Hepatocyte (in vitro differentiated cells): ENCODE measurements at regions not wholly inside any gene's neighbourhood (a gene's known extent, or its start where the extent isn't known, plus 50 kb on each side); places are given as distances from the start of the nearest gene placed in this dataset.

ENCODE experiments used
- DNase-seq: peaks from one replicate; pipeline ENCODE4 v3.0.0-alpha.2; 2016; ENCODE audit warnings: low spot score
- H2AFZ ChIP-seq: fragments of 200-600 bp; sonication (generic); 2 replicates; pipeline ENCODE4 v1.6.0; 2016; ENCODE audit warnings: antibody characterized with exemption, mild to moderate bottlenecking
- H3K27ac ChIP-seq: fragments of 200-600 bp; sonication (generic); 2 replicates; pipeline ENCODE4 v1.5.1; 2016; ENCODE audit warnings: mild to moderate bottlenecking
- H3K27me3 ChIP-seq: fragments of 200-600 bp; sonication (generic); 2 replicates; pipeline ENCODE4 v1.6.1; 2016
- H3K36me3 ChIP-seq: fragments of 200-600 bp; sonication (generic); replicated peaks from 2 replicates; pipeline ENCODE4 v1.5.1; 2016; ENCODE audit warnings: low read depth; ENCODE audit not compliant: insufficient read depth
- H3K4me1 ChIP-seq: fragments of 200-600 bp; sonication (generic); 2 replicates; pipeline ENCODE4 v1.5.1; 2016; ENCODE audit warnings: mild to moderate bottlenecking, moderate library complexity; ENCODE audit not compliant: insufficient read depth
- H3K4me2 ChIP-seq: fragments of 200-600 bp; sonication (generic); 2 replicates; pipeline ENCODE4 v1.6.0; 2016
- H3K4me3 ChIP-seq: fragments of 200-600 bp; sonication (generic); 2 replicates; pipeline ENCODE4 v1.5.1; 2016; ENCODE audit warnings: mild to moderate bottlenecking
- H3K79me2 ChIP-seq: fragments of 200-600 bp; sonication (generic); 2 replicates; pipeline ENCODE4 v1.6.0; 2017; ENCODE audit warnings: mild to moderate bottlenecking
- H3K9me2 ChIP-seq: fragments of 200-600 bp; sonication (generic); replicated peaks from 2 replicates; pipeline ENCODE4 v1.6.0; 2017; ENCODE audit warnings: mild to moderate bottlenecking; ENCODE audit not compliant: insufficient read depth
- H3K9me3 ChIP-seq: fragments of 200-600 bp; sonication (generic); 2 replicates; pipeline ENCODE4 v1.5.1; 2016; ENCODE audit warnings: low read depth, mild to moderate bottlenecking
- H4K20me1 ChIP-seq: fragments of 200-600 bp; sonication (generic); 2 replicates; pipeline ENCODE4 v1.6.0; 2016; ENCODE audit warnings: mild to moderate bottlenecking; ENCODE audit not compliant: insufficient read depth, poor library complexity, severe bottlenecking
- CTCF ChIP-seq: fragments of 200-600 bp; sonication (generic); IDR thresholded peaks from 2 replicates; pipeline ENCODE4 v1.5.1; 2016; ENCODE audit warnings: antibody characterized with exemption, mild to moderate bottlenecking; ENCODE audit not compliant: poor library complexity
- EZH2 ChIP-seq: fragments of 200-600 bp; sonication (generic); IDR thresholded peaks from 2 replicates; pipeline ENCODE4 v1.6.1; 2016; ENCODE audit warnings: antibody characterized with exemption, mild to moderate bottlenecking, borderline replicate concordance
- EZH2phosphoT487 ChIP-seq: fragments of 200-600 bp; sonication (generic); IDR thresholded peaks from one replicate; pipeline ENCODE4 v1.6.1; 2018; ENCODE audit warnings: antibody characterized with exemption, mild to moderate bottlenecking, low read depth, moderate library complexity; ENCODE audit not compliant: unreplicated experiment, severe bottlenecking
- WGBS: methylation state at CpG from one replicate; pipeline ENCODE4 v1.1.6; 2016; ENCODE audit warnings: low lambda C conversion rate; ENCODE audit errors: missing lambda C conversion rate; 5-methylcytosine and 5-hydroxymethylcytosine counted together

DNA sequence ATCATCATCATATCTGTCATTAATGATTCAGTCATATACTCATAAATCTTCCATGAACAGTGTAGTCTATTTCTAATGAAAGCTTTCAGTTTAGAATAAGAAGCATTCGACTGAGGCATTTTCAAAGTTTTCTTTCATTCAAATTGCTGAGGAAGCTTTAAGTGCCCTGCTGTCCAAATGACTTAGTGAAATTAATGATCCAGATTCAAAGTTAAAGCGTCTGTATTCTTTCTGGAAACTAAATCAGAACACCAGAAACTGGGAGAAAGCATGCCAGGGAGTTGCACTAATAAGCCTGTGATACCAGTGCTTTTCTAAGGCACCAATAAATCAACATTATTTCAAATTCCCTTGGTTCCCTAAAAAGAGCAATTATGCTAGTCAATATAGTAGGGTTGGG, 367.8 kb upstream of the ANO5 start:
- Histone ChIP-seq H3K36me3 (no peaks in the 10 kb centered on the region), H3K27ac (no peak overlapping the region), H3K9me3 (no peaks in the 10 kb centered on the region), H3K79me2 (no peaks in the 10 kb centered on the region), H3K4me3 (no peak overlapping the region), H3K4me1 (no peaks in the 10 kb centered on the region), H3K4me2 (no peak overlapping the region), H2AFZ (no peak overlapping the region), H3K9me2 (no peaks in the 10 kb centered on the region), H4K20me1 (no peaks in the 10 kb centered on the region), H3K27me3 (no peaks in the 10 kb centered on the region)
- WGBS = 89% methylated on average over 2 of the region's 2 CpGs
- no peak for DNase-seq
- TF ChIP-seq EZH2phosphoT487 = no peak
- no peak for TF ChIP-seq EZH2
- no peak for TF ChIP-seq CTCF

DNA sequence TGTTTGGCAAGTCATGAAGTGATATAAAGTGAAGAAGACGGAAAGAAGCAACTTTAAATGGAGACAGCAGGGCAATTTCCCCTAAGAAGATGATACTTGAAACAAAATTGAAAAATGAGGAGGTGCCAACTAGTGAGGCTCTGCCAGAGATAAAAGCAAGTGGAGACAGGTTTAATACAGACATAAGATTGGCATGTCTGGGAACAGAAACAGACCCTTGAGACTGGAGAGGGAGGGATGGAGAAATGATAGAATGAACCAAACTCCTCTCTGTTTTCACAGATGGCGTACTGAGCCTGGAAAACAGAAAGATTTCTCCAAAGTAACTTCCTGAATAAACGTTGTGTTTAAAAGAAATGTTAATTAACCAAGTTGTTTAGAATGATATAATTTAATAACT, 354.5 kb upstream of the ANO5 start:
- Histone ChIP-seq H3K4me2 (no peak overlapping the region), H3K9me2 (no peaks in the 10 kb centered on the region), H3K9me3 (no peaks in the 10 kb centered on the region), H3K4me1 (peaks cover 15% of the 10 kb centered on the region), H3K4me3 (no peak overlapping the region), H3K27ac (no peak overlapping the region), H4K20me1 (no peaks in the 10 kb centered on the region), H3K79me2 (no peaks in the 10 kb centered on the region), H3K27me3 (no peaks in the 10 kb centered on the region), H3K36me3 (no peaks in the 10 kb centered on the region), H2AFZ (no peak overlapping the region)
- no peak for TF ChIP-seq CTCF
- no peak for TF ChIP-seq EZH2phosphoT487
- no peak for TF ChIP-seq EZH2
- WGBS = 64% methylated on average over 3 of the region's 3 CpGs
- no peak for DNase-seq

GRCh38 chr11:21839796-21840195, 353.1 kb upstream of the ANO5 start:
- no peaks in the 10 kb centered on the region for H3K9me3 ChIP-seq
- H4K20me1 ChIP-seq = no peaks in the 10 kb centered on the region
- no peak for DNase-seq
- TF ChIP-seq EZH2phosphoT487 = no peak
- no peak for TF ChIP-seq CTCF
- no peak for TF ChIP-seq EZH2
- no peak overlapping the region for H3K4me2 ChIP-seq
- no peaks in the 10 kb centered on the region for H3K27me3 ChIP-seq
- no peaks in the 10 kb centered on the region for H3K9me2 ChIP-seq
- H3K4me3 ChIP-seq = no peak overlapping the region
- peaks cover 15% of the 10 kb centered on the region for H3K4me1 ChIP-seq
- 70% methylated on average over 2 of the region's 2 CpGs for WGBS
- no peaks in the 10 kb centered on the region for H3K36me3 ChIP-seq
- no peak overlapping the region for H3K27ac ChIP-seq
- H2AFZ ChIP-seq = no peak overlapping the region
- H3K79me2 ChIP-seq = no peaks in the 10 kb centered on the region

- H3K27ac ChIP-seq = no peak overlapping the region
- no peaks in the 10 kb centered on the region for H3K9me2 ChIP-seq
- H4K20me1 ChIP-seq = no peaks in the 10 kb centered on the region
- no peaks in the 10 kb centered on the region for H3K36me3 ChIP-seq
- no peak overlapping the region for H3K4me3 ChIP-seq
- 14% methylated on average over 4 of the region's 4 CpGs for WGBS
- no peak overlapping the region for H3K4me2 ChIP-seq
- no peaks in the 10 kb centered on the region for H3K4me1 ChIP-seq
- no peaks in the 10 kb centered on the region for H3K79me2 ChIP-seq
- TF ChIP-seq CTCF (no peak), EZH2 (no peak), EZH2phosphoT487 (no peak)
- no peak for DNase-seq
- no peaks in the 10 kb centered on the region for H3K27me3 ChIP-seq
- H2AFZ ChIP-seq = no peak overlapping the region
- no peaks in the 10 kb centered on the region for H3K9me3 ChIP-seq
These were observed 331.6 kb upstream of the ANO5 start for GRCh38 chr11:21861314-21861713.
